Stomach (tissue), 4 donors: ENCODE measurements at regions not wholly inside any gene's neighbourhood (a gene's known extent, or its start where the extent isn't known, plus 50 kb on each side); places are given as distances from the start of the nearest gene placed in this dataset.

ENCODE experiments used
- EP300 ChIP-seq: sonication (generic); formaldehyde crosslinking; IDR thresholded peaks from one replicate; pipeline ENCODE4 v1.6.1; 2017; ENCODE audit warnings: antibody characterized with exemption
- POLR2A ChIP-seq, 4 donors: fragments of 450-650 bp; IDR thresholded peaks; one replicate each; pipeline ENCODE4 v1.6.1; 2016; ENCODE audit warnings: antibody characterized with exemption in 4 of 4, control low read depth in 2 of 4, mild to moderate bottlenecking in 1 of 4, moderate library complexity in 1 of 4
- POLR2AphosphoS5 ChIP-seq, 3 donors: sonication (generic); formaldehyde crosslinking; IDR thresholded peaks; one replicate each; pipeline ENCODE4 v1.6.1; 2016; ENCODE audit warnings: antibody characterized with exemption in 3 of 3
- TF ChIP-seq, protein P1 (sequence below), 7 experiments: fragments of 450-650 bp in 4 of 7; fragments of 200-600 bp in 3 of 7; sonication (generic) in 3 of 7; IDR thresholded peaks; one replicate each; pipeline ENCODE4 v1.5.1; 2016 to 2019; ENCODE audit warnings: antibody characterized with exemption in 7 of 7, control low read depth in 2 of 7, mild to moderate bottlenecking in 1 of 7

DNA sequence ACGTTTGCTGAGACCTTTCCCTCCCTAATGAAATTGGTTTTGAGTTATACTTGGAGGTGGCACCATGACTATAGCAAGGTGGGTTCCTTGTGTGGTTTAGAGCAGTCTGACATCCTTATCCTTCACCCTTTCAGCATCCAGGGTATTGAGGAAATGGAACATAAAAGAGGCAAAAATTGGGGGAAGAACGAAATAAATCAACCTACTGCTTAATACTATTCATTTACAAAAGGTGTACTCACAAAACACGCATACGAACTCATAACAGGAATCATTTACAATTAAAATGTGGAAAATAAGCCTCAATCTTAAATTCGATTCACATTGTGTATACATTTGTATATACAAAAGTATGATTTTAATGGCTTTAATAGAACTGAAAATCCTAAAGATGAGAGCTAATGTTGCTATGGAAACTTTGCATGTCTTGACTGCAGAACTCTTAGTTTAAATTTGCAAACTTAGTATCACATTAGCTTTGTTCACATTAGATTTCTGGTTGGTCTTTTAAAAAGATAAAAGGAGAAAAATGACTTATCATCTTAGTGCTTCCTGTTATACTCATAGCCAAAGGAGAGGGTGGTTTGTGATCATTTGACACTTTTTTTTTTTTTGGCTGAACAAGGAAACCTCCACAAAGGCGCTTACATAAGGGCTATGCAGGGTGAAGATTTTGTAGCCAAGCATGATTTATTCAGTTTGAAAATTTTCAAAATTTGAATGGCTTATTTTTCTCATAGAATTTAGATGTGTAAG is 76.1 kb upstream of the ATXN1 start:
- TF ChIP-seq, protein P1, sequence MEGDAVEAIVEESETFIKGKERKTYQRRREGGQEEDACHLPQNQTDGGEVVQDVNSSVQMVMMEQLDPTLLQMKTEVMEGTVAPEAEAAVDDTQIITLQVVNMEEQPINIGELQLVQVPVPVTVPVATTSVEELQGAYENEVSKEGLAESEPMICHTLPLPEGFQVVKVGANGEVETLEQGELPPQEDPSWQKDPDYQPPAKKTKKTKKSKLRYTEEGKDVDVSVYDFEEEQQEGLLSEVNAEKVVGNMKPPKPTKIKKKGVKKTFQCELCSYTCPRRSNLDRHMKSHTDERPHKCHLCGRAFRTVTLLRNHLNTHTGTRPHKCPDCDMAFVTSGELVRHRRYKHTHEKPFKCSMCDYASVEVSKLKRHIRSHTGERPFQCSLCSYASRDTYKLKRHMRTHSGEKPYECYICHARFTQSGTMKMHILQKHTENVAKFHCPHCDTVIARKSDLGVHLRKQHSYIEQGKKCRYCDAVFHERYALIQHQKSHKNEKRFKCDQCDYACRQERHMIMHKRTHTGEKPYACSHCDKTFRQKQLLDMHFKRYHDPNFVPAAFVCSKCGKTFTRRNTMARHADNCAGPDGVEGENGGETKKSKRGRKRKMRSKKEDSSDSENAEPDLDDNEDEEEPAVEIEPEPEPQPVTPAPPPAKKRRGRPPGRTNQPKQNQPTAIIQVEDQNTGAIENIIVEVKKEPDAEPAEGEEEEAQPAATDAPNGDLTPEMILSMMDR (IDR thresholded peaks at IDR 0.05): no peak
- TF ChIP-seq POLR2A (IDR thresholded peaks at IDR 0.05) (no peak), POLR2AphosphoS5 (IDR thresholded peaks at IDR 0.05) (no peak), EP300 (no peak)
